ENCODE measurements at regions not wholly inside any gene's neighbourhood (a gene's known extent, or its start where the extent isn't known, plus 50 kb on each side); places are given as distances from the start of the nearest gene placed in this dataset.
A peak's percentile ranks its signal among the peaks of the same experiment; 100 is the strongest.

GRCh38 chr11:81497202-81497804, 1236.4 kb downstream of the FAM181B start:
- SMC1A ChIA-PET (ENCODE audit: uncharacterized antibody, unreplicated experiment), result no interaction called here
- H2AFZ ChIP-seq (ENCODE audit: control insufficient read depth, low read depth, low read length), result no peak overlapping the region
- 19% methylated on average over 5 of the region's 5 CpGs for WGBS (ENCODE audit: insufficient coverage, insufficient replicate concordance, low lambda C conversion rate, missing lambda C conversion rate)
- no peaks in the 10 kb centered on the region for H4K20me1 ChIP-seq (ENCODE audit: control insufficient read depth, insufficient read depth)
- no peak overlapping the region for H3K27ac ChIP-seq (ENCODE audit: control insufficient read depth, insufficient read depth)
- CTCF ChIA-PET, result interaction anchor here (0.6 to 1.8 kb wide), 9 partner anchors 9 to 736 kb away, joined by 3 to 9 read pairs (median 4); no protein-coding TSS in a partner anchor
- no TSS peak for BruUV-seq (replicated peaks)
- DNase-seq (ENCODE audit: low read depth, low spot score) (no peak), ATAC-seq (peak; percentile 66), FAIRE-seq (peak; percentile 87)
- intact Hi-C loops (cut with micrococcal nuclease; ENCODE audit: unreplicated experiment), result no loop called here
- in situ Hi-C loops (cut with MboI), result no loop called here
- RAD21 ChIA-PET (ENCODE audit: unreplicated experiment), result no interaction called here
- no peaks in the 10 kb centered on the region for H3K9me3 ChIP-seq (replicated peaks; ENCODE audit: control insufficient read depth, insufficient read depth, low read length)
- H3K27me3 ChIP-seq (replicated peaks in 1 of 2; ENCODE audit: control insufficient read depth in 2 of 2, insufficient read depth in 2 of 2, low read length in 1 of 2), result no peaks in the 10 kb centered on the region
- no peak overlapping the region for H3K4me3 ChIP-seq
- H3K36me3 ChIP-seq (ENCODE audit: control insufficient read depth in 2 of 2, insufficient read depth in 2 of 2, low read length in 1 of 2), result no peaks in the 10 kb centered on the region
- no peak overlapping the region for H3K9ac ChIP-seq (ENCODE audit: control insufficient read depth, insufficient read depth, low read length)
- TF ChIP-seq ELK1 (IDR thresholded peaks at IDR 0.05; ENCODE audit: low read depth, low read length) (no peak), CREB1 (IDR thresholded peaks at IDR 0.05; ENCODE audit: low read depth) (no peak), RAD21 (IDR thresholded peaks at IDR 0.05; ENCODE audit: insufficient read depth, low read depth, low read length) (peak; percentile 46), SMAD1 (IDR thresholded peaks at IDR 0.05; ENCODE audit: low read depth, partially characterized antibody) (no peak), CEBPZ (IDR thresholded peaks at IDR 0.05; ENCODE audit: low read depth, low read length) (no peak), RFX5 (IDR thresholded peaks at IDR 0.05; ENCODE audit: low read depth, low read length) (no peak), ETV6 (conservative IDR thresholded peaks at IDR 0.05 in 1 of 2, IDR thresholded peaks at IDR 0.05 in 1 of 2; ENCODE audit: borderline replicate concordance in 1 of 2, low read depth in 1 of 2) (no peak), SMC3 (IDR thresholded peaks at IDR 0.05; ENCODE audit: borderline replicate concordance, low read length) (peak; percentile 39; the same call in 1 of the 2 replicates), RCOR1 (conservative IDR thresholded peaks at IDR 0.05; ENCODE audit: low read depth, low read length) (no peak), KDM1A (IDR thresholded peaks at IDR 0.05; ENCODE audit: borderline replicate concordance) (no peak), CTCF (IDR thresholded peaks at IDR 0.05 in 2 of 3, conservative IDR thresholded peaks at IDR 0.05 in 1 of 3; ENCODE audit: control insufficient read depth in 2 of 3, extremely low read depth in 1 of 3, insufficient read depth in 1 of 3, low read depth in 3 of 3, low read length in 3 of 3) (peak; percentile 46 to 61 (median 50); a peak in 5 of 6 replicates), RAD51 (IDR thresholded peaks at IDR 0.05) (no peak)
- H3K4me1 ChIP-seq (ENCODE audit: control insufficient read depth, insufficient read depth, low read length), result no peaks in the 10 kb centered on the region
- POLR2A ChIA-PET, result no interaction called here
- no peak overlapping the region for H3K4me2 ChIP-seq (ENCODE audit: control insufficient read depth, insufficient read depth)
- no peaks in the 10 kb centered on the region for H3K79me2 ChIP-seq (ENCODE audit: control insufficient read depth, insufficient read depth, low read length)
